Ectodermal cell (in vitro differentiated cells): ENCODE measurements at regions not wholly inside any gene's neighbourhood (a gene's known extent, or its start where the extent isn't known, plus 50 kb on each side); places are given as distances from the start of the nearest gene placed in this dataset.

ENCODE experiments used
- H3K27ac ChIP-seq: 2 replicates; pipeline ENCODE4 v1.7.0; 2013; ENCODE audit warnings: mild to moderate bottlenecking, low read depth, low read length; ENCODE audit not compliant: insufficient read depth, poor library complexity, severe bottlenecking
- H3K27me3 ChIP-seq: 2 replicates; pipeline ENCODE4 v1.7.0; 2013; ENCODE audit warnings: mild to moderate bottlenecking, low read length; ENCODE audit not compliant: insufficient read depth, control insufficient read depth, poor library complexity, severe bottlenecking
- H3K36me3 ChIP-seq: one replicate; pipeline ENCODE4 v1.7.0; 2013; ENCODE audit warnings: low read length; ENCODE audit not compliant: control insufficient read depth, insufficient read depth
- H3K4me1 ChIP-seq: one replicate; pipeline ENCODE4 v1.7.0; 2013; ENCODE audit warnings: low read length; ENCODE audit not compliant: control insufficient read depth, insufficient read depth
- H3K4me3 ChIP-seq: 2 replicates; pipeline ENCODE4 v1.7.0; 2013; ENCODE audit warnings: low read depth, low read length, control low read depth; ENCODE audit not compliant: insufficient read depth
- H3K9me3 ChIP-seq: 2 replicates; pipeline ENCODE4 v1.7.0; 2013; ENCODE audit warnings: mild to moderate bottlenecking, low read length, moderate library complexity; ENCODE audit not compliant: control insufficient read depth
- WGBS, 2 experiments: methylation state at CpG; one replicate each; pipeline ENCODE4 v1.1.7; 2013; ENCODE audit warnings: missing lambda C conversion rate in 2 of 2; 5-methylcytosine and 5-hydroxymethylcytosine counted together

- Histone ChIP-seq H3K36me3 (no peaks in the 10 kb centered on the region), H3K4me1 (no peaks in the 10 kb centered on the region), H3K4me3 (no peak overlapping the region), H3K9me3 (no peaks in the 10 kb centered on the region), H3K27me3 (no peaks in the 10 kb centered on the region), H3K27ac (no peak overlapping the region)
- WGBS, 2 experiments: 95 to 96% methylated on average over 3 of the region's 3 CpGs
Measured at GRCh38 chr14:34187519-34188044, 236.7 kb upstream of the EGLN3 start.

- Histone ChIP-seq H3K27me3 (no peaks in the 10 kb centered on the region), H3K27ac (no peak overlapping the region), H3K4me1 (no peaks in the 10 kb centered on the region), H3K4me3 (no peak overlapping the region), H3K9me3 (no peaks in the 10 kb centered on the region), H3K36me3 (no peaks in the 10 kb centered on the region)
- WGBS, 2 experiments: 77 to 80% methylated on average over 3 of the region's 3 CpGs
Measured at GRCh38 chr14:34187061-34187460, 236.2 kb upstream of the EGLN3 start.

GRCh38 chr14:34184126-34184525, 233.3 kb upstream of the EGLN3 start:
- Histone ChIP-seq H3K36me3 (no peaks in the 10 kb centered on the region), H3K27ac (no peak overlapping the region), H3K4me1 (peaks cover 7% of the 10 kb centered on the region), H3K9me3 (no peaks in the 10 kb centered on the region), H3K4me3 (no peak overlapping the region), H3K27me3 (no peaks in the 10 kb centered on the region)
- WGBS, 2 experiments: 90 to 95% methylated on average over 2 of the region's 2 CpGs

DNA sequence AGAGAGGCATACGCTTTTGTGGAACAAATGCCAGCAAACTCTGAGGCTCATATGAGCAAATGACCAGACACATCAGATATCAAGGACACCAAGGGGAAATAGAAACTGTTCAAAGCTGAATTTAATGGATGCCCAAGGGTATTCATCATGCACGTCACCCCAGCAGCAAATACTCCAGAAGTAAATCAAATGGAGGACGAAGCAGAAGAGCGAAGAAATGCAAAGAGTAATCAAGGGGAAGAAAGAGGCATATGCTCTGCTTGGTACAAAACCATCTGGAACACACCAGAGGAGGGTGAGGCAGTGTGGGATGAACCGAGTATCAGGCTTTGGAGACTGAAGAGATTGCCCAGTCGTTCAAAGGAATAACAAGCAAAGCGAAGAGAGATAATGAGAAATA, 232.6 kb upstream of the EGLN3 start:
- Histone ChIP-seq H3K27me3 (no peaks in the 10 kb centered on the region), H3K9me3 (no peaks in the 10 kb centered on the region), H3K27ac (no peak overlapping the region), H3K4me1 (peaks cover 7% of the 10 kb centered on the region), H3K36me3 (no peaks in the 10 kb centered on the region), H3K4me3 (no peak overlapping the region)
- WGBS, 2 experiments: 93 to 96% methylated on average over 7 of the region's 7 CpGs

DNA sequence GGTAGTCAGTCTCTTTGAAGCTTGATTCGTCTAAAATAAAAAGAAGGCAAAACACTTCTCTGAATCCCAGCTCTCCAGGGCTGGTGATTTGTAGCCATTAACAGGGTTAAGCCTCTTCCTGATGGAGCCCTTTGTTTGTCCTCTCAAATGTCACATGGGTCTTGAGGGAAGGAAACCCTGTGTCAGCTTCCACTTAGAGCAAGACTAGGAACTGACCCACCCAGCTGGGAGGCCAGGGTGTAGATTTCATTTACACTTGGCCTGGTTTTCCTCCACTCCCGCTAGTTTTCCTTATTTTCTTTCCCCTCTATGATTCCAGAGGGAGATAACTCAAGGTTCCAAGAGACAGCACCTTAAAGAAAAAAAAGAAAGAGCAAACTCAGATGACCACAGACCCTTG, 230.5 kb upstream of the EGLN3 start:
- no peaks in the 10 kb centered on the region for H3K9me3 ChIP-seq
- no peaks in the 10 kb centered on the region for H3K27me3 ChIP-seq
- H3K27ac ChIP-seq: no peak overlapping the region
- no peak overlapping the region for H3K4me3 ChIP-seq
- 87 to 89% methylated on average over 2 of the region's 2 CpGs for WGBS, 2 experiments
- no peaks in the 10 kb centered on the region for H3K36me3 ChIP-seq
- peaks cover 7% of the 10 kb centered on the region for H3K4me1 ChIP-seq

DNA sequence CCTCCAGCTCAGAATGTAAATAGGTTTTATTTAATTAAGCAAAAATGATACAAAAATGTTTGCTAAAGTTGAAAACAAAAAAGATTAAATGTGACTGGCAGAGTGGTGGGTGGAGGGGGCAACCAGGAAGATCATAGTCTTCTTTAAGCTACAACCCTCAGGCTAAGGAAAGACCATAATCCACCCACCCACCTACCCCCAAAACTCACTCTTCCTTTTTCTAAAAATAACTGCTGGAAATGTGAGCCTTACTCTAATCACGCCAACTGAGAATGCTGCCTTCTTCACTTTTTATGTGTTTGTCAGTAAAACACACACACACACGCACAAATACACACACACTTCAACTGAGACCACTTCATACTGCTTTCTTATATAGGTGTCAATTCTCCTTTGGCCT, 230.0 kb upstream of the EGLN3 start:
- H3K27me3 ChIP-seq: no peaks in the 10 kb centered on the region
- whole genome bisulfite sequencing, 2 experiments: 78 to 88% methylated on average over 2 of the region's 2 CpGs
- H3K9me3 ChIP-seq: no peaks in the 10 kb centered on the region

DNA sequence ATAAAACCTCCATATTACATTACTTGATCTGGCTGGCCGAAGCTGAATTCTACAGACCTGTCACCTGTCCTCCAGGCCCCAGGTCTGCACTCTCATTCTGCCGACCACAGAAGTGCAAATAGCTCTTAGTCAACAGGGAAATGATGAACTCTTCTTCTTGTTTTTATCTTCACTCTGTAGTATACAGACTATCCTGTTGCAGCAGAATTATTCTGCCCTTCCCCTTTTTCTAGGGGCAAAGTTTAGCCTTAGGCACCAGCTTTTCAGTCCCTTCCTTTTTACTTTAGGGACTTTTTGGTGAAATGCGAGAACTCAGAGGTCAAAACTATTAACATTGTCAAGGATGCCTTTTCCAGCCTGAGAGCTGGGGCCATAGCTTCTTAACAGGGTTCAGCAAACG, 229.6 kb upstream of the EGLN3 start:
- H3K27ac ChIP-seq: no peak overlapping the region
- WGBS, 2 experiments: 86 to 87% methylated on average over 4 of the region's 4 CpGs
- H3K9me3 ChIP-seq: no peaks in the 10 kb centered on the region
- no peaks in the 10 kb centered on the region for H3K27me3 ChIP-seq
- no peak overlapping the region for H3K4me3 ChIP-seq
- H3K4me1 ChIP-seq: peaks cover 7% of the 10 kb centered on the region
- no peaks in the 10 kb centered on the region for H3K36me3 ChIP-seq

More for the DNA sequence above, 230.0 kb upstream of the EGLN3 start:
- no peaks in the 10 kb centered on the region for H3K36me3 ChIP-seq
- H3K4me1 ChIP-seq: peaks cover 7% of the 10 kb centered on the region
- no peak overlapping the region for H3K4me3 ChIP-seq
- H3K27ac ChIP-seq: no peak overlapping the region

DNA sequence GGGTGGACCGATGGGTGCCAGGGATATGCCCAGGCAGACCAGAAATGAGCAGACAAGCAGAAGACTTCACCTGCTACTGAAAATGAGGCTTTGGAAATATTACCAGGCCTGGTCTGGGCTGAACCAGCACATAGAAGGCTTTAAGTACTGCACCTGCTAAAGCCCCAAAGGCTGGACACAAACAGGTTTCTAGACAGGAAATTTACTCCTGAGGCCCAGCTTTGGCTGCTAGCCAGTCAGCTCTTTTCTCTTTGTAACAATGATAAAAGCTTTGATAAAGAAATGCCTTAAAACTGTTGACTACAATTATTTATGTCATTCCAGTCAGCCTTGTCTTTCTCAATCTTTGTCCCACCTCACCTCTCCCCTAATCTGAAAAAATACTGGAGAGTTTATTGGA, 228.9 kb upstream of the EGLN3 start:
- Histone ChIP-seq H3K4me3 (no peak overlapping the region), H3K4me1 (peaks cover 7% of the 10 kb centered on the region), H3K36me3 (no peaks in the 10 kb centered on the region), H3K27ac (no peak overlapping the region), H3K27me3 (no peaks in the 10 kb centered on the region), H3K9me3 (no peaks in the 10 kb centered on the region)
- WGBS, 2 experiments: 97 to 100% methylated on average over 1 of the region's 1 CpG

GRCh38 chr14:34177466-34177865, 226.6 kb upstream of the EGLN3 start:
- Histone ChIP-seq H3K9me3 (no peaks in the 10 kb centered on the region), H3K36me3 (no peaks in the 10 kb centered on the region)
- WGBS, 2 experiments: 87 to 92% methylated on average over 2 of the region's 2 CpGs

DNA sequence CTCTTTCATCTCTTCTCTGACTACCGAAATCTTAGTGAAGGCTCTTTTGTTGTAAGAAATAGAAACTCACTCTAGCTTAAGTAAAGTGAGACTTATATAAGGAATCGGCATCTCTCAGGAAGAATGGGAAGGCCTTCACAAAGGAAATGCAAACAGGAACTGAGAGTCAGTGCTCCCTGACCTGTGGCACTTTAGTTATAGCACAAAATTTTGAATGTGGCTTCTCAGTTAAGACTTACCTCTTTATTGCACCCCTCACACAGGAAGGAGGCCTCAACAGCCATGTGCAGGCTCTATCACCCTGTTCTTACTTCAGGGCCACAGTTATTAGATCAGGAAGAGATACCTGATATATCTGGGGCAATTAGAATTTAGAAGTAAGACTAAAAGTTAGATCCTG, 224.7 kb upstream of the EGLN3 start:
- Histone ChIP-seq H3K9me3 (no peaks in the 10 kb centered on the region), H3K4me1 (peaks cover 1% of the 10 kb centered on the region), H3K27me3 (no peaks in the 10 kb centered on the region), H3K36me3 (no peaks in the 10 kb centered on the region), H3K27ac (no peak overlapping the region), H3K4me3 (no peak overlapping the region)
- 91 to 100% methylated on average over 1 to 2 of the region's 2 CpGs for WGBS, 2 experiments

More at GRCh38 chr14:34177466-34177865, 226.6 kb upstream of the EGLN3 start:
- no peak overlapping the region for H3K4me3 ChIP-seq
- H3K4me1 ChIP-seq: peaks cover 7% of the 10 kb centered on the region
- no peaks in the 10 kb centered on the region for H3K27me3 ChIP-seq
- H3K27ac ChIP-seq: no peak overlapping the region

DNA sequence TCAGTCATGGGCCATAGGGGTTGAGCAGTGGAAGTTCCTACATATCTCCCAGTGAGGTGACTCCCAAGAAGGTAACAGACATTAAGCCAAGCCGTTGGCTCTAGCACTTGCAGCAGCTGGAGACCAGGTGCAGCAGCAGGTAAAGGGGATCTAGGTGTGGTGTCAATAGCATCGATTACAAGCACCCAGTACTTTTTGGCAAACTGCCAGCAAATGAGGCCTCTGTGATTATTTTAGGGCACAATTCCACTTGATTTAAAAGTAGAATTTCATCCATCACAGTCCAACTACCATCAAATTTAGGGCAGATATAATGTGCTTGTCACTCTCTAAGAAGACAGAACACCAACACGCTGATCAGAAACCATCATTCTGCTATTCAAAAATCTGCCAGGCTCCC, 224.1 kb upstream of the EGLN3 start:
- H3K4me1 ChIP-seq: no peaks in the 10 kb centered on the region
- H3K9me3 ChIP-seq: no peaks in the 10 kb centered on the region
- H3K4me3 ChIP-seq: no peak overlapping the region
- no peaks in the 10 kb centered on the region for H3K27me3 ChIP-seq
- H3K27ac ChIP-seq: no peak overlapping the region
- 94 to 95% methylated on average over 3 of the region's 3 CpGs for WGBS, 2 experiments
- no peaks in the 10 kb centered on the region for H3K36me3 ChIP-seq
